GM03348 (cell line): ENCODE measurements at regions not wholly inside any gene's neighbourhood (a gene's known extent, or its start where the extent isn't known, plus 50 kb on each side); places are given as distances from the start of the nearest gene placed in this dataset.
A peak's percentile ranks its signal among the peaks of the same experiment; 100 is the strongest.
"Not testable (repeated sequence)": the region's sequence is repeated elsewhere in the genome, so short reads cannot be mapped to it uniquely, and the experiment has no call there.

ENCODE experiments used
- DNase-seq: peaks from one replicate; pipeline ENCODE4 v3.0.0; 2012; ENCODE audit warnings: low spot score

DNA sequence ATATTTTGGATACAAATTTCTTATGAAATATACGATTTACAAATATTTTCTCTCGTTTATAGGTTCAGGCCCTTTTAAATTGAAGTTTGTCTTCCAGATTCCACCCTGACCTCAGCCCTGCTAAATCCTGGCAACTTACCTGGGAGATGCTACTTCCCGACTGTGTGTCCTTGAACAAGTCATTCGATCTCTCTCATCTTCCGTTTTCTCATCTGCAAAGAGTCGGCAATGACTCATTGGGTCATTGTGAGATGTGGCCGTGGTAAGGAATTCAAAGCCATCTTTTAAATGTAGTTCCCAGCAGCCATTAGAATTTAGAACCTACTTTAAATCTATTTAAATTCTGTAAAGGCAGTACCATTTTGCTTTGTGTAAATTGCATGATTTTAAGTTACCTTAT is 72.5 kb downstream of the LHX2 start:
- no peak for DNase-seq

DNA sequence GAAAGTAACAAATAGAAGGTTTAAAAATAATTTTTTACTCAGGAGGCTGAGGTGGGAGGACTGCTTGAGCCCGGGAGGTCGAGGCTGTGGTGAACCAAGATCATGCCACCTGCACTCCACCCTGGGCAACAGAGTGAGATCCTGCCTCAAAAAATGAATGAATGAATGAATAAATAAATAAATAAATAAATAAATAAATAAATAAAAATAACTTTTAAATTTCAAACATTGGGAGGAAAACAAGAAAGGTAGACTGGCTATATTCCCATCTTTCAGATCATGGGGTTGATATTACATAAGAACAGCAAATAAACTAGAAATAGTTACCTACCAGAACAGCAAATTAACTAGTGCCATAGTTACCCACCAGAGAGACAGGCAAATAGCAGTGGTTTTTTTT is 75.7 kb downstream of the LHX2 start:
- DNase-seq, result no peak

DNA sequence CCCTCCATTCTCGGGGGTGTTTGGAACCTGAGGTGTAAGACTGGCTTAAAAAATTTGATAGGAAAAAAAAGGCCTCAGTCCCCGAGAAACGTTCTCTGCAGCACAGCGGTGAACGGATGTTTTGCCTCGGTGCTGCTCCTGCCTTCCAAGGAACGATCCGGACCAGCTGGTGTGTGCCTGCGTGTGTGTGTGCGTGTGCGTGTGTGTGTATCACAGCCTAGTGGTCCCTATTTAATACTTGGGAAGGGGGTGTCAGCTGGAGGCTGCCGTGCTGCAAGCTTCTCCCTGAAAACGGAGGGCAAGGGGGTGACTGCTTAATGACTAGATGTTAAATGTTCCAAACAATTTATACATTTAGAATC is 76.9 kb downstream of the LHX2 start:
- no peak for DNase-seq

DNA sequence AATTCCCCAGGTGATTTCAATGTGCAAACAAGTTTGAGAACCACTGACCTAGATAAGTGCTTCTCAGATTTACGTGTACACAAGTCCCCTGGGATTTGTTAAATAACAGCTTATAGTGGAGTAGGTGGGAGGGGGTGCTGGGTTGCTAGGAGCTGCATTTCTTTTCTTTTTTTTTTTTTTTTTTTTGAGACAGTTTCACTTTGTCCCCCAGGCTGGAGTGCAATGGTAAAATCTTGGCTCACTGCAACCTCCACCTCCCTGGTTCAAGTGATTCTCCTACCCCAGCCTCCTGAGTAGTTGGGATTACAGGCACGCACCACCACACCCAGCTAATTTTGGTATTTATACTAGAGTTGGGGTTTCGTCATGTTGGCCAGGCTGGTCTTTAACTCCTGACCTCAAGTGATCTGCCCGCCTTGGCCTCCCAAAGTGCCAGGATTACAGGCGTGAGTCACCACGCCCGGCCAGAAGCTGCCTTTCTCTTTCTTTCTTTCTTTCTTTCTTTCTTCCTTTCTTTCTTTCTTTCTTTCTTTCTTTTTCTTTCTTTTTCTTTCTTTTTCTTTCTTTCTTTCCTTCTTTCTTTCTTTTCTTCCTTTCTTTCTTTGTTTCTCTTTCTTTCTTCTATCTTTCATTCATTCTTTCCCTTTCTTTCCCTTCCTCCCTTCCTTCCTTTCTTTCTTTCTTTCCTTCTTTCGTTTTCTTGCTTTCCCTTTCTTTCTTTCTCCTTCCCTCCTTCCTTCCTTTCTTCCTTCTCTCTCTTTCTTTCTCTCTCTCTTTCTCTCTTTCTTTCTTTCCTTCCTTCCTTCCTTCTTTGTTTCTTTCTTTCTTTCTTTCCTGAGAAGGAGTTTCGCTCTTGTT is 78.3 kb downstream of the LHX2 start:
- DNase-seq, result not testable (repeated sequence)

DNA sequence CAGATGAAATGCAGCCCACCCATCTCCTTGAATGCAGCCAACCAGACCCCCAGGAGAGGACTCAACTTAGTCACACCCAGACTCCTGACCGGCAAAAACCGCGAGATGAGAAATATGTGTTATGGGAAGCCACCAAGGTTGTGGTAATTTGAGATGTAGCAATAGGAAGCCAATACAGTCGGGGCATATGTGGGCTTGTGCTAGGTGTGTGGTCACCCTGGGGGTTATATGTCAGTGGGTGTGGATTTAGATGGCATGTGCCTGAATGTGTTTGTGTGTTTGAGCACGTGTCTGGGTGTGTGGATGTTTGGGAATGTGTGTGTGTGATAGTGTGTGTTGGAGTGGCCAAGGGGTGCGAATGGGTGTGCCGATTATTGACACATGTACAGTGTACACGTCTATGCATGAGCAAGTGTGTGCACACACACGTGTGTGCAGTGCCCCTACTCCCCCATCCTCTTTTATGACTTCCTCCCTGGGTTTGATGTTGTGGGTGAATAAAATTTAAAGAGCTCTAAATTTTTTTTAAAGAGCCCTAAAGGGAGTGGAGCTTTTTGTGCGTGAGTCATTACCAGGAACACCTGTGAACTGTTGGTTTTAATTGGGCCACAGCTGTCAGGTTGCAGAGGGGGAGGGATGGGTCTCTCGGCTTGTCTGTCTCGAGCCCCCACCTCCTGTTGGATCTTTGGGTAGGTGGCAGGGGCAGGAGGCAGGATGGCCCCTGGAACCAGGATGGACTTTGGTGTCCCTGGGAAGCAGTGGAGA is 86.8 kb downstream of the LHX2 start:
- no peak for DNase-seq

DNA sequence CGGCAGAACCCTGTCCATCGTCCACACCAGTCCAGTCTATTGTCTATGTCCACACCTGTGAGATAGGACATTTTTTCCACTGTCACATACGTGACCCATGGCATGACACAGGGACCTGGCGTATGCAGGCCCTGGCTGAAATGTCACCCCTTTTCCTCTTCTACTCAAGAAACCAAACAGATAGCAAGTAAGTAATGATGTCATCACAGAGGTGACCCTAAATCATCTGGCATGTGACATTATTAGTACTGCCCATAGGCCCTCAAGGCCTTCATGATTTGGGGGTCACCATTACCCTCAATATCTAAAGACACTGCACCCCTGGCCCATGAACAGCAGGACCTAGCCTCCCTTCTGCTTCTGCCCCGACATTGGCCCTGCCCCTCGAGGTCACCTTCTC is 88.3 kb downstream of the LHX2 start:
- DNase-seq, result no peak

DNA sequence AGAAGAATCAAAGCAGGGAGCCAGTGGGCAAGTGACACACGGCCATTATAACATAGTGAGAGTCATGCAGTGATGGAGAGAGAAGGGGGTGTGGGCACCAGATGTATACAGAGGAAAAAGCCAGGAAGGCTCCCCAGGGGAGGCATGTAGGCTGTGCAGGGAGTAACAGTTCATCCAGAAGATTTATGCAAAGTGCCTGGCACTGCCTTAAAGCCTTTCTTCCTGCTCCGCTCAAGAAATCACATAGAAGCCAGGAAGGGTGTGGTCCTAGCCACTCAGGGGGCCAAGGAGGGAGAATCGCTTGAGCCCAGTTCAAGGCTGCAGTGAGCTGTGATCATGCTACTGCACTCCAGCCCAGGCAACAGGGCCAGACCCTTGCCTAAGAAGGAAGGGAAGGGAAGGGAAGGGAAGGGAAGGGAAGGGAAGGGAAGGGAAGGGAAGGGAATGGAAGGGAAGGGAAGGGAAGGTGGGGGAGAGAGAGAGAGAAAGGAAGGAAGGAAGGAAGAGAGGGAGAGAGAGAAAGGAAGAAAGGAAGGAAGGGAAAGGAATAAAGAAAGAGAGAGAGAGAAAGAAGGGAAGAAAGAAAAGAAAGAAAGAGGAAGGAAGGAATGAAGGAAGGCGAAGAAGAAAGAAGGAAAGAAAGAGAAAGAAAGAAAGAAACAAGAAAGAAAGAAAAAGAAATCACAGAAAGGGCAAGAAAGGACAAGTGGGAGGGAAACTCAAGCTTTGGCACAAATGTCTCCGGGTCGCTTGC is 89.8 kb downstream of the LHX2 start:
- DNase-seq, result no peak

DNA sequence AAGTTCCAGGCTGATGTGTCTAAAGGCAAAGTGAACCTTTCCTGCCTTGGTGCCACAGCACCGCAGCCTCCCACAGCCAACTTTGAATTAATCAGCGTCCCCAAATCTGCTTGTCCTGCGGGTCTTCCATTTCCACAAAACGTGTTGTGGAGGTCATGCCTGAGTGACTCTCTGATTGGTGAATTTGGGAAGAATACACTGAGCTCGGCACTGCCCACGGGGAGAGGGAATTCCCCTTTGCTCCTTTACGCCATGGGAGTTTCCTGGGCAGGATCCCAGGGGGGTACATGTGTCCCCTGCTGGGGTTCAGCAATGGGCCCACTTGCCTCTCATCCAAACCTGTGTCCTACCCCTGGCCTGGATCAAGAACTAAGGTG is 90.4 kb downstream of the LHX2 start:
- DNase-seq, result no peak

DNA sequence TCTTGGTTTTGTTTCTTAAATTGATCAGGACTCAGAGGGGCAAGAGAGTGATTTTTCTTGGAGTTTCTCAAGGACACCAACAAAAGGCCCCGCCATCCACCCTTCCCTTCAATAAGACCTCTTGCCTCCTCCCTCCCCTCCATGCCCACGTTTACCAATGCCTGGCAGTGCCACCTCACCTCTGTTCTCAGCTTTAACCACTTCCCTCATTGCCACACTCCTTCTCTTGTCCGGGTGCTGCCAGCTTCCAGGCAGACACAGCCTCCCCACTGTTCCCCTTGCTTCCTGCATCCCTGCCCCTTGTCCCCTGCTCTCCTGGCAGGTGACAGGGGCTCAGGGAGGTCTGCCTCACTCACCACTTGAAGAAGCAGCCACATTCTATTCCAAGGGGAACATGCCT is 90.8 kb downstream of the LHX2 start:
- DNase-seq, result no peak

DNA sequence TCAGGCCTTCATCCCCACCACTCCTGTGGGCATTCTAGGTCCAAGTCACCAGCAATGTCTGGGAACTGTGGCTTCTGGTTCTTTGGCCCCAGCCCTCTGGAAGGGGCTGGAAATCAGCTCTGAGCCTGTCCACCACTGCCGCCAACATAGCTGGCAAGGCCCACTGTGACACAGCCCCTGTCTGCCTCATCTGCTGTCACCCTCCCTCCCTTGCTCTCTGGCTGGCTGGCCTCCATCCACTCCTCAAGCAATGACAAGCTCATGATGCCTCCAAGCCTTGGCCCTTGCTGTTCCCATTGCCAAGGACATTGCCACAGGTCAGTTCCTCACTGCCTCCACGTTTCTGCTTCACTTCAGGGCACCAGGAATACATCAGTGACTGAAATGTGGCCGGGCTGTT is 93.7 kb downstream of the LHX2 start:
- no peak for DNase-seq

DNA sequence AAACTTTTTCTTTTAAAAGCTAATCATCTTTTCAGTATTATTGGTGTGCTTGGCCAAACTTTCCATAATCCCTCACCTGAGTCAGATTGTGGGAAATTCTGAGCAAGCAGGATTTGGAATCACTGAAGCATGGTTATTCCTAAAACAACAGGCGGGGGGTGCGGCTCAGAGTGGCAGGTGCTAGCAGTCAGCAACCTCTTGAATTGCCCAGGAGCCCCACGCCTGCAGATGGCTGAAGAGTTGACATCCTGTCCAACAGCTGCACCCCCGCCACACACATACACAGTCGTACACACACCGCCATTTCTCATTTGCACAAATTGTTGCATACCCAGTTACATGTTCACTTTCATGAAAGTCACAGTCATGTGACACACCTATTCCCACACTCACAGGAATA is 96.6 kb downstream of the LHX2 start:
- DNase-seq, result no peak

DNA sequence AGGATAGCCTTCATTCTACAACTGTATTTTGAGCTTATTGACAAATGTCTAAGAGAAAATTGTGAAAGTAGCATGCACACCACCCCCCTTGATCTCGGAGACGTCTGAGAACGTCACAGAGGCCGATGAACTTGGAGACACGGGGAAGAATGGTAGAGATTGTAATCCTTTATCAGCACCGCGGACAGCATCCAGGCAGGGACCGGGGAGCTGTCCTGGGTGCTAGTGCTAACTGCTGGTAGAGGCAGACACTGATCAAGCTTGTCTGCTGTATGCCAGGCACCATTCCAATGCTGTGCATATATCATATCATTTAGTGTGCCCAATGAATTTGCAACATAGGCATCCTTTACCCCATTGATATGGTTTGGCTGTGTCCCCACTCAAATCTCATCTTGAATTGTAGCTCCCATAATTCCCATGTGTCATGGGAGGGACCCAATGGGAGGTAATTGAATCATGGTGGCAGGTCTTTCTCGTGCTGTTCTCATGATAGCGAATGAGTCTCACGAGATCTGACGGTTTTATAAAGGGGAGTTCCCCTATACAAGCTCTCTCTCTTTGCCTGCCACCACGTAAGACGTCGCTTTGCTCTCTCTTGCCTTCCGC is 98.8 kb downstream of the LHX2 start:
- peak; percentile 82 for DNase-seq

DNA sequence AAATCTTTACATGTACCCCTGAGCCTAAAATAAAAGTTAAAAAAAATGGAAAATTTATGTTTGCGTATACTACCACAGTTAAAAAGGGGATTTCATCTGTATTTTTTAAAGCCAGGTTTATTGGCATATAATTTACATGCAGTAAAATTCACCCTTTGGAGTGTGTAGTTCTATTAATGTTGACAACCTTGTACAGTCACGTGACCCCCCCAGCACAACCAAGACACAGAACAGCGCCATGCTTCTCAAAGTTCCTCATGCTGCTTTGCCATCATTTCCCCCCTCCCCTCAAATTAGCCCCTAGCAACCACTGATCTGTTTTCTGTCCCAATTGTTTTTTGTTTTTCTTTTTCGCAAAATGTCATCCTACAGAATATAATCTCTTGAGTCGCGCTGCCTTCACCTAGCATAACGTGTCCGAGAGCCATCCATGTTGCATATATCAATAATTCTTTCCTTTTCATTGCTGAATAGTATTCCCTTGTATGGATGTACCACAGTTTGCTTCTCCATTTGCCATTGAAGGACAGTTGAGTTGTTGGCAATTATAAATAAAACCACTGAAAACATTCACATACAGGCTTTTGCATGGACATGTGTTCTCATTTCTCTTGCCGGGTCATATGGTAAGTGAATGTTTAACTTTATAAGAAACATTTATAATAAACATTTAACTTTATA is 105.3 kb downstream of the LHX2 start:
- DNase-seq, result no peak

DNA sequence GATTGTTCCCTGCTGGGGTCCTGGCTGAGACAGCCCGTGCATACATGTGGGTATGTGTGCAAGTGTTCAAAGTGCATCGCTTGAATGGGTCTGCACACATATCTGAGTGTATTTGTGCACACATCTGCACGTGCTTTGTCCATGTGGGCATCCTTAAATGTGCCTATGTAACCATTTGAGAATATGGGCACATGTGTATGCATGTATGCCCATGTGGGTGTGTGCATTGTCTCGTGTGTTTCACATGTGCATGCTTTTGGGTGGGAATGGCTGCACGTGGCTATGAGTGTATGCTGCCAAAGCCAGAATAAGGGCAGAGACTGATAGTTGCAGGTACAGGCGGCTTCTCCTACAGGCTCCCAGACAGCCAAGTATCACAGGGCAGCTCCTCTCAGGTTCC is 107.3 kb downstream of the LHX2 start:
- no peak for DNase-seq

DNA sequence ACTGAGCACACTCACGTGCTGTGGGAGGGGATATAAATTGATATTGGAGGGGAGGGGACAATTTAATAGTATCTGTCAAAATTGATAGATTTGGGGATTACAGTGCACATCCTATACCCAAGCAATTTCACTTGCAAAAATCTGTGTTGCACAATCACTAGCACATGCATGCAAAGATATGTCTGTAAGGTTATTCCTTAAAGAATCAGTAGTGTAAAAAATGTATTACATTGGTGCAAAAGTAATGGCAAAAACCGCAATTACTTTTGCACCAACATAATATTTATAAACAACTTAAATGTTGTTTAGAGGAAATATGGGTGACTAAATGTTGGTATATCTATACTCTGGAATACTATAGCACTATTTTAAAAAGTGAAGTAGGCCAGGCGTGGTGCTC is 108.7 kb downstream of the LHX2 start:
- DNase-seq, result no peak

DNA sequence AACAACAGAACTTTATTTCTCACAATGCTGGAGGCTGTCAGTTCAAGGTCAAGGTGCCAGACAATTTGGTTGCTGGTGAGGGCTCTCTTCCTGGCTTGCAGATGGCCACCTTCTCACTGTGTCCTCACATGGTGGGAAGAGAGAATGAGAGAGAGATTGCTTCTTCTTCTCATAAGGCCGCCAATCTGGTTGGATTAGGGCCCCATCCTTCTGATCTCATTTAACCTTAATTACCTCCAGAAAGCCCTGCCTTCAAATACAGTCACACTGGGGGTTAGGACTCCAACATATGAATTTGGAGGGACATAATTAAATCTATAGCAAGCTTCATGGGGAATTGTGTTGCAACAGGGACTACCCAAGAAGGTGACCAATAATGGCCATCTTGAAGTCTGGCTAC is 110.2 kb downstream of the LHX2 start:
- DNase-seq, result no peak

DNA sequence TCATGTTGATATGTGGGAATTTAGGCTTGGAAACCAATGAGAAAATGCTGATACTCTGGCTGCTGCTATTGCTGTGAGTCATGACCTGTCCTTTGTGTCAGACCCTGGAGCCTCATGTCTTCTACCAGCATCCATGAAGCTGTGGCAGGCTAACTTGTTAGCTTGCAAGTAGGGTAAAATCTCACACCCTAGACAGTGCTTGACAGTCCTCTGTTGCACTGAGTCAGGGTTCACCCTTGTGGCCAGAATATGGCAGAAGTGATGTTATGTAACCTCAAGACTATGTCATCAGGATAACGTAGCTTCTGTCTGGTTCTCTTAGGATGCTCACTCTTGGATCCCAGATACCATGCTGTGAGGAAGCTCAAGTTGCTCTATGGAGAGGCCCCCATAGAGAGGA is 110.8 kb downstream of the LHX2 start:
- DNase-seq, result no peak

DNA sequence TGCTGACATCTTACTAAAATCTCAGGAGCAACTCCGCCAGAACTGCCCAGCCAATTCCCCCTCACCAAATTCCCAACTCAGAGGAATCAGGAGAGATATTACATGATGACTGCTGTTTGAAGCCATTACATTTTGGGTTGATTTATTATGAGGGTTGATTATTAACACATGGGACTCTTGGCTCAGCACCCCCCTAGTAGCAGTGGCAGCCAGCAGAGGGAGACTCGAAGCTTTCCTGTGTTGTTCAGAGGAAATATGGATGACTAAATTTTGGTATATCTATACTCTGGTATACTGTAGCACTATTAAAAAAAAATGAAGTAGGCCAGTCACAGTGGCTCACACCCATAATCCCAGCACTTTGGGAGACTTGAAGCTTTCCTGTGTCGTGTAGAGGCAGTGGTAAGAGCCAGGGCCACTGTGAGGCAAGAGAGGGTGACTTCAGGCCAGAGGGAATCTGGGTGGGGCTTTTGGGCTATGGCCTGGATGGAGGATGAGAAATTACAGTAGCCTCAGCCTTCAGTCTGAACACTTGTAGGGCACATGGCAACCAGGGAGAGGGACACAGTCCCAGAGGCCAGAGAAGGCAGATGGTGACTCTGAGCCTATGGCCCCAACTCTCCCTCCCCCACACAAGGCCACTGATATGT is 111.4 kb downstream of the LHX2 start:
- peak; percentile 70 for DNase-seq

DNA sequence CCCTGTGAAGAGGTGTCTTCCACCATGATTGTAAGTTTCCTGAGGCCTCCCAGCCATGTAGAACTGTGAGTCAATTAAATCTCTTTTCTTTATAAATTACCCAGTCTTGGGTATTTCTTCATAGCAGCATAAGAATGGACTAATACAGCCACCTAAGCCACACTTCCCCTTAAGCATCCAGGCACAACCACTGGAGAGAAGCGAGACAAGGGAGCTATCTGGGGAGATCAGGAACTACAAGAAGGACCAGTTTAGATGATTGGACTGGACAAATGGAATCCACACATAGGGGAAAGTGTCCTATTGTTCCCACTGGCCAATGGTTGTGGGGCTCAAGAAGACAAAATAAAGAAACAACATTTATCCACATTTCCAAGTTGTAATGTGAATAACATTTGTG is 112.1 kb downstream of the LHX2 start:
- not testable (repeated sequence) for DNase-seq

DNA sequence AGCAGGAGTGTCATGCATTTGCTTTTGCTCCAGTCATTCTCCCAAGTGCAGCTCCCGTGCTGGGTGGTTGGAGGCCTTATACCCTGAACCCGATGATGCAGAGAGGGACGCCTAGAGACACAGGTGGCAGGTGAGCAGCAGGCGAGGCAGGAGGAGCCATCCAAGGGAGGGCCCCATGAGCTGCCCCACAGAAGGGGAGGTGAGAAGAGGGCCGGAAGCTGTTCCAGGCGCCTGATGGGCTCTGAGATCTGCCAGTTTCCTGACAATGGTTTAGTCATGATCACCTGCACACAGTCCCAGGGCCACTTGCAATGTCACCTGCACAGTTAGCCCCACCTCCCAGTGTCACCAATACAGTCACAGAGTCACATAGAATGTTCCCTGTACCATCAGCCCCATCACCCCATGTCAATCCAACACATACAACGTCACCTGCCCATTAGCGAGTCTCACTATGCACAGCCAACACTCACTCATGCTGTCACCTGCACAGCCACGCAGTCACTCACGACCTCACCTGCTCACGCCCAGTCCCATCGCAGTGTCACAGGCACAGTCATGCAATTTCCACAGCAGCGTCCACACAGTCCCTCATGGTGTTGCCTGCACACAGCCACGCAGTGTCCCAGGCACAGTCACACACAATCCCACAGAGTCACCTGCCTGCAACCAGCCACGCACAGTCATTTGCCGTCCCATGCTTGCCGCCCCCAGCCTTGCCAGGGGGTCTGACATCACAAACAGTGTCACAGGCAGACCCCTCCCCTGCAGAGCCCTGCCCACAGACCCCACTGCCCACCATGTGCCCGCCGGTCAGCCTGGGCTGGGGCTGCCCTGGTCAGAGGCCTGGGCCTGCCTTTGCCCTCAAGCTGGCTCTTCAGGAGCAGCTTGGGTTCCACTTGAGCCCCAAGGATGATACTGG is 113.4 kb downstream of the LHX2 start:
- no peak for DNase-seq

DNA sequence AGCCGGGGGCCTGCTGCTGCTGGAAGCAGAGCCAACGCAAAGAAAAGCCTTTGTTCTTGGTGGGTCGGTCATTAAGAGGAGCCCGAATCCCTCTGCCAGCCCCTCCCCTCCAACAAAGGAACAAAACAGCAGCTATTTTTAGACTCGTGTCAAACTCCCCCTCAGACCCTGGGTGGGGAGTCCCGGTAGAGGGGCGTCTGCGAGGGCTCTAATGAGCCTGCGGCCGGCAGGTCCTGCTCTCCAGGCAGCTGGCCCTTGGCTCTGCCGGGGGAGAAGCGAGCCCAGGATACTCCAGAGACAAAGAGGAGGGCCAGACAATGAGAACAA is 114.0 kb downstream of the LHX2 start:
- DNase-seq, result no peak
